ENCODE measurements at regions not wholly inside any gene's neighbourhood (a gene's known extent, or its start where the extent isn't known, plus 50 kb on each side); places are given as distances from the start of the nearest gene placed in this dataset.

- DNase-seq = no peak
These were observed 241.5 kb upstream of the MYT1L start for GRCh38 chr2:2572393-2573204.

- DNase-seq = no peak
These were observed 240.5 kb upstream of the MYT1L start for GRCh38 chr2:2571301-2572150.

GRCh38 chr2:2570871-2571270, 239.8 kb upstream of the MYT1L start:
- DNase-seq = no peak

GRCh38 chr2:2570360-2570759, 239.3 kb upstream of the MYT1L start:
- DNase-seq = no peak

- DNase-seq = no peak
These were observed 238.8 kb upstream of the MYT1L start for GRCh38 chr2:2569836-2570235.

GRCh38 chr2:2569306-2569705, 238.2 kb upstream of the MYT1L start:
- no peak for DNase-seq

GRCh38 chr2:2568411-2568810, 237.3 kb upstream of the MYT1L start:
- no peak for DNase-seq

- no peak for DNase-seq
These were observed 236.7 kb upstream of the MYT1L start for GRCh38 chr2:2567776-2568175.

- no peak for DNase-seq
These were observed 235.6 kb upstream of the MYT1L start for GRCh38 chr2:2566396-2567323.

GRCh38 chr2:2565671-2566070, 234.6 kb upstream of the MYT1L start:
- no peak for DNase-seq

GRCh38 chr2:2564300-2565078, 233.4 kb upstream of the MYT1L start:
- no peak for DNase-seq

- no peak for DNase-seq
These were observed 232.3 kb upstream of the MYT1L start for GRCh38 chr2:2563309-2563860.

GRCh38 chr2:2562867-2563266, 231.8 kb upstream of the MYT1L start:
- DNase-seq = no peak

GRCh38 chr2:2561346-2562095, 230.4 kb upstream of the MYT1L start:
- DNase-seq = no peak

GRCh38 chr2:2560374-2561015, 229.4 kb upstream of the MYT1L start:
- DNase-seq = no peak

- DNase-seq = no peak
These were observed 227.4 kb upstream of the MYT1L start for GRCh38 chr2:2558476-2558875.

- DNase-seq = no peak
These were observed 226.4 kb upstream of the MYT1L start for GRCh38 chr2:2557475-2557874.

GRCh38 chr2:2550856-2551255, 219.8 kb upstream of the MYT1L start:
- no peak for DNase-seq

- DNase-seq = no peak
These were observed 216.8 kb upstream of the MYT1L start for GRCh38 chr2:2547911-2548310.

GRCh38 chr2:2547451-2547850, 216.4 kb upstream of the MYT1L start:
- DNase-seq = no peak

GRCh38 chr2:2546046-2546445, 215.0 kb upstream of the MYT1L start:
- no peak for DNase-seq

Measured in fibroblast of skin of right biceps (primary cell).